ENCODE measurements at regions not wholly inside any gene's neighbourhood (a gene's known extent, or its start where the extent isn't known, plus 50 kb on each side); places are given as distances from the start of the nearest gene placed in this dataset.

DNA sequence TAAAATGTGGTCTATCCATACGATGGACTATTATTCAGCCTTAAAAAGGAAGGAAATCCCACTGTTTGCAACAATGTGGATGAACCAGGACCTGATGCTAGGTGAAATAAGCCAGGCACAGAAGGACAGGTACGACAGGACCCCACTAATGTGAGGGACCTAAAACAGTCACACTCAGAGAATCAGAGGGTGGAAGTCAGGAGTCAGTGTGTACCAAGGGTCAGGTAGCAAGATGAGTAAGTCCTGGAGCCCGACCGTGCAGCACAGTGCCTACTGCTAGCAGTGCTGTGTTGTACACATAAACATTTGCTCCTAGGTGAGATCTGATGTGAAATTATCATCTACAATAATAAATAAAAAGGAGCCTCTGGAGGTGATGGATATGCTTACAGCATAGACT lies 322.3 kb downstream of the GLRX3 start:
- Mint-ChIP-seq H3K27me3 (no peaks in the 10 kb centered on the region), H3K4me1 (no peaks in the 10 kb centered on the region), H3K27ac (no peak overlapping the region), H3K9me3 (ENCODE audit: low read depth) (no peaks in the 10 kb centered on the region), H3K36me3 (no peaks in the 10 kb centered on the region), H3K4me3 (no peak overlapping the region)
- DNase-seq (peak; percentile 12), ATAC-seq (no peak)
- CTCF ChIA-PET: no interaction called here

DNA sequence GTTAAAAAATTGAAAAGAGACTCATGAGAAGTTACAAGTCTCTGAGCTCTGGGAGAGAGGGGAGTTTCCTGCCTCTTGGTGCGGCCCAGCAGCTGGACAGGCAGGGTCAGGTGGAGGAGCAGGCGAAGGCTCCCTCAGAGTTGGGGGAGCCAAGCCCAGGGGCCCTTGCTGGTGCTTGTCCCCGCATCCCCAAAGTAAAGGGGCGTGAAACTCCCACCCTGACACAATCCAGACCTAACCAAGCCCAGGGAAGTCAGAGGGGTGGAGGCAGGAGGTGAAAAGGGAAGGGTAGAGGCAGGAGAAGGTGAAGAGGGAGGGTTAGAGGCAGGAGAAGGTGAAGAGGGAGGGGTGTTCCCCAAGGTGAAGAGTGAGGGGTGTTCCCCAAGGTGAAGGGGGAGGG lies 322.8 kb downstream of the GLRX3 start:
- DNase-seq (no peak), ATAC-seq (no peak)
- H3K4me1 Mint-ChIP-seq: no peaks in the 10 kb centered on the region
- H3K36me3 Mint-ChIP-seq: no peaks in the 10 kb centered on the region
- peaks cover 2% of the 10 kb centered on the region for H3K9me3 Mint-ChIP-seq (ENCODE audit: low read depth)
- CTCF ChIA-PET: no interaction called here
- no peak overlapping the region for H3K27ac Mint-ChIP-seq
- no peaks in the 10 kb centered on the region for H3K27me3 Mint-ChIP-seq
- H3K4me3 Mint-ChIP-seq: no peak overlapping the region

DNA sequence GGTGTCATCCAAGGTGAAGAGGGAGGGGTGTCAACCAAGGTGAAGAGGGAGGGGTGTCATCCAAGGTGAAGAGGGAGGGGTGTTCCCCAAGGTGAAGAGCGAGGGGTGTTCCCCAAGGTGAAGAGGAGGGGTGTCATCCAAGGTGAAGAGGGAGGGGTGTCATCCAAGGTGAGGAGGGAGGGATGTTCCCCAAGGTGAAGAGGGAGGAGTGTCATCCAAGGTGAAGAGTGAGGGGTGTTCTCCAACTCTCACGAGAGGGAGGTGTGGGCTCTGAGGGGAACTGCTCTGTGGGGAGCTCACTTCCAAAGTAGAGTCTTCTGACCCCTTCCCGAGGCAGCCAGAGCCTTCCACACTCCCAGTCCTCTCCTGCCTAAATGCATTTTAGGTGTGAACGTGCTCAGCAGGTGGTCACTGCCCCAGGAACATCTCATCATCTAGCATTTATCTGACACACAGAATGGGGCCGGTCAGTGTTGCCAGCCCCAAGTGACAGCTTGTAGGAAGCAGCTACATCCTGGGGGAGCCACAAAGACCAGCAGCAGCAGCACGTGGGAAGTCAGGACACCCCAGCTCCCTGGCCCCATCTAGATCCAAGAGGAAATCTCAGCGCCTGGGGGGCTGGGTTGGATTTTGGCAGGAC lies 323.8 kb downstream of the GLRX3 start:
- DNase-seq: peak; percentile 16
- Mint-ChIP-seq H3K9me3 (ENCODE audit: low read depth) (peaks cover 5% of the 10 kb centered on the region), H3K4me1 (no peaks in the 10 kb centered on the region), H3K36me3 (no peaks in the 10 kb centered on the region), H3K27me3 (no peaks in the 10 kb centered on the region), H3K27ac (no peak overlapping the region), H3K4me3 (no peak overlapping the region)
- ATAC-seq: no peak
- CTCF ChIA-PET: no interaction called here

DNA sequence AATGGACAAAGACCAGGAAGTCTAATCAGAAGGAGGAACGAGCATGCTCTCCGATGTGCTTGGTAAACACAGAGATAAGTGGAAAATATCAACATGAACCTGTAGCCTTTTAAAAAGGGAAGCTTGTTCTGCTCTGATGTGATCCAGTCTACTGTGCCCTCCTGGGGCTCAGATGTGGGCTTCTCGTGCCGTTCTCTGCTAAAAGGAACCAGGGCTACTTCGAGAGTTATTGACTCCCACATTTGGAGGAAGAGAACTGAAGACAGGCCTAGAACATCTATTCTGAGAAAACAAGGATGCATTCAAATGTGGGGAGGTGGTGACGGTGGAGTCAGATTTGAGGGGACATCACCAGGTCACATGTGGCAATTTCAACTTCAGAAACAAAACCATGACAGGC lies 325.4 kb downstream of the GLRX3 start:
- H3K36me3 Mint-ChIP-seq: no peaks in the 10 kb centered on the region

DNA sequence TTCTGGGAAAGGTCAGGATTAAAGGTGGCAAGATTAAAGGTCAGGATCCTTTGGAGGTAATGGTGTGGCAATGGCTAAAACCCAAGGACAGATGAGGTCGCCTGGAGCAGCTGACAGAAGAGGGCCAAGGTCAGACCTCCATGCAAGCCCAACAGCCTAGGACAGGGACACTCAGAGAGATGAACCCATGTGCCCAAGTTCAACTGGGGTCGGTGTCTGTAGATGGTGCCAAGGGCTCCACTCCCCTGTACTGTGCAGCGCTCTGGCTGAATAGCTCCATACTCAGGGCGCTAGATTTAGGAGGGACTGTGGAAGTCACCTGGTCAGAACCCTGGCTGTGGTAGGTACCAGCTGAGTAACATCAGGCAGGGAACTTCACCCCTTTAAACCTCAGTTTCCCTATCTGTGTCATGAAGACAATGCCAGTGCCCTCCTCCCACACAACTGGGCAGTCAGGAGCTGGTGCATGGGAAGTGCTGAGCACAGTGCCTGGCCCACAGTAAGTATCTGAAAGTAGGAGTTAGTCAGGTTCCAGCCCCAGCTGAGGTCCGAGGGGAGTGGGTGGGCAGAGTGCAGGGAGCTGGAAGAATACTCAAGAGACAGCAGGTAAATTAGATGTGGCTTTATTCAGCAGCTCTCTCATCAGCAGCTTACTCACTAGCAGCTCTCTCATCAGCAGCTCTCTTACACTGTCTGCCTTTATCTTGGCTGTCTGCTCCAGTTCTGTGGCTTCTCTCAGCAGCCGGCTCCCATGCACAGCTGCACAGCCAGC lies 327.1 kb downstream of the GLRX3 start:
- Mint-ChIP-seq H3K27me3 (no peaks in the 10 kb centered on the region), H3K4me3 (no peak overlapping the region), H3K4me1 (no peaks in the 10 kb centered on the region), H3K36me3 (no peaks in the 10 kb centered on the region), H3K27ac (no peak overlapping the region), H3K9me3 (ENCODE audit: low read depth) (peaks cover 7% of the 10 kb centered on the region)
- ATAC-seq (no peak), DNase-seq (peak; percentile 27)
- CTCF ChIA-PET: no interaction called here

More for the DNA sequence above, 325.4 kb downstream of the GLRX3 start:
- no peak for ATAC-seq
- H3K9me3 Mint-ChIP-seq (ENCODE audit: low read depth): peaks cover 5% of the 10 kb centered on the region
- no peaks in the 10 kb centered on the region for H3K4me1 Mint-ChIP-seq
- CTCF ChIA-PET: no interaction called here
- DNase-seq: peak; percentile 9
- no peak overlapping the region for H3K4me3 Mint-ChIP-seq
- H3K27me3 Mint-ChIP-seq: no peaks in the 10 kb centered on the region
- no peak overlapping the region for H3K27ac Mint-ChIP-seq

DNA sequence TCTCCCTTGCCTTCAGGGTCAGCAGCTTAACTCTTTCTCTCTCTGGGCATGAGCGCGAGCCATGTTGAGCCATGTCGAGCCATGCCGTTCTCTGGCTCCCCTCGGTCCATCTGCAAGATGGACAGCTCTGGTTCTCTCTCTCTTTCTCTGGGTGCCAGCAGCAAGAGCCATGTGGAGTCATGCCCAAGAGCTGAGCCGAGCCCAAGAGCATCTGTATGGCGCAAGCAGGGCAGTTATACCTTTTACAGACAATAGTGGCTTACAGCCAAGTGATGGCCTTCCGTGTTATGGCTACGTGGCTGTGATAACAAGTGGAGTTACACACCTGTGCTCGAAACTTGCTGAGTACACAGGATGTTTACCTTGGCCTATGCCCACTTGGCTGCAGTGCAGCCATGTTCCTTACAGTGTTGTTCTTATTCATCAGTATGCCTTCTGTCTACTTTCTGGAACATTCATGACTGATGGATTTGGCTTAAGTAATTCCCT lies 327.7 kb downstream of the GLRX3 start:
- H3K4me3 Mint-ChIP-seq: no peak overlapping the region
- H3K27me3 Mint-ChIP-seq: no peaks in the 10 kb centered on the region
- CTCF ChIA-PET: no interaction called here
- H3K36me3 Mint-ChIP-seq: no peaks in the 10 kb centered on the region
- ATAC-seq (no peak), DNase-seq (peak; percentile 7)
- H3K27ac Mint-ChIP-seq: no peak overlapping the region
- peaks cover 7% of the 10 kb centered on the region for H3K9me3 Mint-ChIP-seq (ENCODE audit: low read depth)
- no peaks in the 10 kb centered on the region for H3K4me1 Mint-ChIP-seq

DNA sequence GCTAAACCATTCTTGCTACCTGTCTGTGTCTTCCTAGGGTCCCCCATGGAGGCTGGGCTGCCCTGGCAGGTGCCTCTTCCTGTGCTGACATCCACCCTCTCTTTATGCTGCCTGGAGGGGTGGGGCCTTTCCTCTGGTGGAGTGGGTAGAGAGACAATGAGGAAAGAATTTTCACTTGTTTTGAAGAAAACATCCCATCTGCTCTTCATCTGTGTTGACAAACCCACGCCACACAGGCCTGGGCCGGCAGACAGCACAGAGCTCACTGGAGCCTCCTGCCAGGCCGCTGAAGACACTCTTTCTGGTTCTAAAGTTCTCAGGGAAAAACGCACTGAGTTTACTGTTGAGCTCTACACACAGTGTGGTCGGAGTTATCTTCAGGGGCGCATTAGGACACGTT lies 328.2 kb downstream of the GLRX3 start:
- DNase-seq (peak; percentile 5), ATAC-seq (no peak)
- no peaks in the 10 kb centered on the region for H3K36me3 Mint-ChIP-seq
- CTCF ChIA-PET: no interaction called here
- no peaks in the 10 kb centered on the region for H3K4me1 Mint-ChIP-seq
- peaks cover 9% of the 10 kb centered on the region for H3K9me3 Mint-ChIP-seq (ENCODE audit: low read depth)
- no peaks in the 10 kb centered on the region for H3K27me3 Mint-ChIP-seq
- no peak overlapping the region for H3K4me3 Mint-ChIP-seq
- no peak overlapping the region for H3K27ac Mint-ChIP-seq

DNA sequence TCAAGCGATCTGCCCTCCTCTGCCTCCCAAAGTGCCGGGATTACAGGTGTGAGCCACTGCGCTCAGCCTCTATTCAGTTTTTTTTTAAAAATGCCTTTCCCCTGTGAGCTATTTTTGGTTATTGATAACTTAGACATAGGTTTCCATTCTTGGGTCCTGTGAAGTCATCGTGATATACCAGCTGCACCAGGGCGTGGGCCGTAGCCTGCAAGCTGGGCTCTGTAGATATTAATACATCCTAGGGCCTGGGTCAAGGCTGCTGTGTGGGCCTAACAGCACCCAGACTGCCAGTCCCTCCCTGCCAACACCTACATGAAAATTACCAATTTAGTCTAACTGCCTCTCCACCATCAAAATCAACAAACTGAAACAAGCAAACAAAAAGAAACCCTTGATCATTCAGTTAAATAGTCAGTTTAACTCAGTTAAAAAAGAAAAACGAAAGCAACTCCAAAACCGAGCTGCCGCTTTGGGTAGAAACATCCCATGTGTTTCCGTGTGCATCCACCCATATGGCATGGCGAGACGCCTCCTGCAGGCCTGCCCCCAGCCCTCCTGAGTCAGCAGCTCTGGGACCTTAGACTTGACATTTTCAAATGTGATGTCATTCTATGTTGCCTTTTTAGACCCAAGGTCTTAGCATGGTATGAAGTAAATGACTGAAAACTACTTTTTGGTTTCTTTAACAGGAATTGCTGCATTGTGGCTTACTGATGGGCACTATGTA lies 330.2 kb downstream of the GLRX3 start:
- no peak for ATAC-seq
- CTCF ChIA-PET: no interaction called here
- Mint-ChIP-seq H3K4me1 (no peaks in the 10 kb centered on the region), H3K9me3 (ENCODE audit: low read depth) (peaks cover 15% of the 10 kb centered on the region), H3K4me3 (no peak overlapping the region), H3K27me3 (no peaks in the 10 kb centered on the region), H3K27ac (no peak overlapping the region), H3K36me3 (no peaks in the 10 kb centered on the region)
- peak; percentile 12 for DNase-seq

DNA sequence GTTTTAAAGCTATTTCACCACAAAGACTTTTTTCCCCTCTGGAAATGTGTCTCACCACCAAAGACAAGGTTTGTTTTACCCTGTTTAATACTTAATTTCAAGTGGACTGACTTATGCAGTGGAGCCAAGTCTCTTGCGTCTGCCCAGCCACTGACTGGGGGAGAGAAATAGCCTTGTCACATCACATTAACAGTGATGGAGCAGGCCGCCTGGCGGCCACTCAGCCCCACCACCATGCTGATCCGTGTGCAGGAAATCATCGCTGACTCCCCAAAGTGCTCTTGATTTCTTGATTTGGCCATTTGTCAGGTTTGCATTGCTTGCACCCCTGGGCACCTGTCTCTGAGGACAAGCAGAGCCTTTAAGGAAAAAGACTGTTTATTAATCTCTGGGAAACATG lies 334.1 kb downstream of the GLRX3 start:
- H3K27me3 Mint-ChIP-seq: no peaks in the 10 kb centered on the region
- no peaks in the 10 kb centered on the region for H3K36me3 Mint-ChIP-seq
- peaks cover 12% of the 10 kb centered on the region for H3K9me3 Mint-ChIP-seq (ENCODE audit: low read depth)
- no peak for ATAC-seq
- no peak overlapping the region for H3K4me3 Mint-ChIP-seq
- H3K27ac Mint-ChIP-seq: no peak overlapping the region
- CTCF ChIA-PET: no interaction called here
- no peak for DNase-seq
- H3K4me1 Mint-ChIP-seq: no peaks in the 10 kb centered on the region

DNA sequence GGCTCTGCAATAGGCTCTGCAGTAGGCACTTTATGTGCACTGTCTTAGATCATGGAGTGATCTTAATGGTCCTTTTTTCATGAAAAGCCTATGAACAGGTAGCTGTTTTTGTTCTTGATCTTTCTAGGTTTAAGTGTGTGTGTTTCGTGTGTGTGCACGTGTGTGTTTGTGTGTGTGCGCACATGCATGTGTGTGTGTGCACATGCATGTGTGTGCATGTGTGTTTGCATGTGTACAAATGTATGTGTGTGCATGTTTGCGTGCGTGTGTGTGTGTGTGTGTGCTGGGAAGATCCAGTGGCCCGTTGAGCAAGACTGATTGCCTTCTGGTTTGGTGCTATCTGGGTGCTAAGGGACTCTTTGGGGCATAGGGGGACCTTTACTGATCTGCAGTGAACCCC lies 334.8 kb downstream of the GLRX3 start:
- Mint-ChIP-seq H3K27ac (no peak overlapping the region), H3K4me1 (no peaks in the 10 kb centered on the region), H3K27me3 (no peaks in the 10 kb centered on the region), H3K4me3 (no peak overlapping the region), H3K36me3 (no peaks in the 10 kb centered on the region), H3K9me3 (ENCODE audit: low read depth) (peaks cover 12% of the 10 kb centered on the region)
- ATAC-seq (no peak), DNase-seq (no peak)
- CTCF ChIA-PET: no interaction called here

DNA sequence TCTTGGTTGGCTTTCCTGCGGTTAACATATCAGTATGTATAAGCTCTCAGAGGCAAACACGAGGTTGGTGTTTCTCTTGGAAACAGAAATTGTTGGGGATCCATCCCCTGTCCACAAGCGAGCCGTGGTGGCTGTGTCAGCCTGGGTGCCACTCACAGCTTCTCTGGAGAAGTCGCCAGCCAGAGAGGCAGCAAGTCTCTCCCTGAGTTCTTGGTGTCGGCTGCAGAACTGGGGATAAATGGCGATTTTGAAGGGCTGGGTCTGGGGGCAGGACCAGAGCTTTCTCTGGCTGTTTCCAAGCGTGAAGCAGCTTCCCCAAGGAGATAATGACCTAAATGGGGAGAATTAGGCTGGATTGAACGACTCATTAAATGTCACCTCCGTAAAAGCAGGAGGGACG lies 335.3 kb downstream of the GLRX3 start:
- DNase-seq: no peak
- CTCF ChIA-PET: no interaction called here
- H3K4me1 Mint-ChIP-seq: no peaks in the 10 kb centered on the region
- no peaks in the 10 kb centered on the region for H3K36me3 Mint-ChIP-seq
- peaks cover 12% of the 10 kb centered on the region for H3K9me3 Mint-ChIP-seq (ENCODE audit: low read depth)
- no peak overlapping the region for H3K4me3 Mint-ChIP-seq
- H3K27ac Mint-ChIP-seq: no peak overlapping the region
- no peak for ATAC-seq
- H3K27me3 Mint-ChIP-seq: no peaks in the 10 kb centered on the region

DNA sequence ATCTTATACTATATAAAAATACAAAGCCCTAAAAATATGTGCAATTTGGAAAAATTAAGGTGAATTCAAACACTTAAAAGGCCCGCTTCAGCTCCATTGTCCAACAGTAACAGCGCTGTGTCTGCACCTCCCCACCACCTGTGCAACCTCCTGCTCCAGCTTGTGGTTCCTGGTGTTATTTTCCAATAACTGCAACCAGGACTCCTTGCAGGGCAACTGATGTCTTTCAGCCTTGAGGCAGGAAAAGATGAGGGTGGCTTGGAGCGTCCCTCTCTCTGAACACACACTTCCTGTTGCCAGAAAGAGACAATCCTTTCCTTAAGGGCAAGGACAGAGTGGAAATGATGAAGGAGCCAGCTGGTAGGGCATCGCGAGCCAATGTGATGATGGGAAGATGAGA lies 336.0 kb downstream of the GLRX3 start:
- H3K36me3 Mint-ChIP-seq: no peaks in the 10 kb centered on the region
- peaks cover 12% of the 10 kb centered on the region for H3K9me3 Mint-ChIP-seq (ENCODE audit: low read depth)
- no peak overlapping the region for H3K27ac Mint-ChIP-seq
- ATAC-seq: no peak
- H3K4me1 Mint-ChIP-seq: no peaks in the 10 kb centered on the region
- no peak overlapping the region for H3K4me3 Mint-ChIP-seq
- DNase-seq: no peak
- no peaks in the 10 kb centered on the region for H3K27me3 Mint-ChIP-seq
- CTCF ChIA-PET: no interaction called here

DNA sequence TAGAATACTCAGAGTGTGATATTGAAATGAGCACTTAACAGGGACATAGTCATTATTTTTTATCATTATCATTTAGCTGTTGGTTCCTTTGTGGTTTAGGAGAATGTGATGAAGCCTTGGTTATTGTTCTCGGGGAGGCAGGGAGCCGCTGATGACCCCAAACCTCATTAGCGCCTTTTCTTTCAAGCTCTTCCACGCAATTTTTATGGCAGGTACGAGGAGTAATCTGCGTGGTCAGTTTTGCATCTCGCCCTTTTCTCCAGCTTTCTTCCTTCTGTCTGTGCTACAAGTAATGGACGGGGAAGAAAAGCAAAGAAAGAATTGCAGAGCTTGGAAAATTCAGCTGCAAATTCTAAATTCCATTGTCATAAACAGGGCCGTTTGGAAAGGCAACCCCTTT lies 338.4 kb downstream of the GLRX3 start:
- no peaks in the 10 kb centered on the region for H3K4me1 Mint-ChIP-seq
- H3K36me3 Mint-ChIP-seq: no peaks in the 10 kb centered on the region
- H3K27ac Mint-ChIP-seq: no peak overlapping the region
- no peaks in the 10 kb centered on the region for H3K27me3 Mint-ChIP-seq
- peaks cover 6% of the 10 kb centered on the region for H3K9me3 Mint-ChIP-seq (ENCODE audit: low read depth)
- CTCF ChIA-PET: no interaction called here
- H3K4me3 Mint-ChIP-seq: no peak overlapping the region
- ATAC-seq (no peak), DNase-seq (no peak)

DNA sequence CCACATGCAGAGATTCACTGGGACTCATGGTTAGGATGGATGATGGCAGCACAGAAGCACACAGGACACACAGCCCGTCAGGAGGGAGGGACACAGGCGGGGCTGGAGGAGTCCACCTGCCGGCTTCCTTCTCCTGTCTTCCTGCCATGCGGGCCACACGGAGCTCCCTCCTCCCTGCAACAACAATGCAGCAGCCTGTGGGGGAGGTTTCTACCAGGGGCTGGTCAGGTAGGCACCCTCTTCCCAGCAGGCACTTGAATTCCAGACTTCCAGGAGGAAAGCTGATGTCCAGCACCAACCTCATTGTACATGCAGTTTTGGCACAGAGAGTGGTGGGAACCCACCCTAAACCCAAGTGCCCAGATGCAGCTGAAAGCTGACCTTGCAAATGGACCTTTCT lies 341.2 kb downstream of the GLRX3 start:
- ATAC-seq (no peak), DNase-seq (no peak)
- H3K9me3 Mint-ChIP-seq (ENCODE audit: low read depth): peaks cover 2% of the 10 kb centered on the region
- H3K4me3 Mint-ChIP-seq: no peak overlapping the region
- no peak overlapping the region for H3K27ac Mint-ChIP-seq
- H3K36me3 Mint-ChIP-seq: no peaks in the 10 kb centered on the region
- CTCF ChIA-PET: no interaction called here
- H3K27me3 Mint-ChIP-seq: no peaks in the 10 kb centered on the region
- H3K4me1 Mint-ChIP-seq: no peaks in the 10 kb centered on the region

Measured in activated CD8-positive, alpha-beta memory T cell treated with anti-CD3 and anti-CD28 coated beads, Interleukin-2, amount 10 ng/mL, durations not matched to agents 7 days and 5 days (primary cell).